ENCODE measurements at regions not wholly inside any gene's neighbourhood (a gene's known extent, or its start where the extent isn't known, plus 50 kb on each side); places are given as distances from the start of the nearest gene placed in this dataset.
"Not testable (repeated sequence)": the region's sequence is repeated elsewhere in the genome, so short reads cannot be mapped to it uniquely, and the experiment has no call there.

GRCh38 chr7:20839196-20839735, 52.6 kb upstream of the SP8 start:
- intact Hi-C loops (cut with micrococcal nuclease): no loop called here
- DNase-seq: no peak
- no peak for ATAC-seq

- DNase-seq: no peak
- intact Hi-C loops (cut with micrococcal nuclease): no loop called here
- no peak for ATAC-seq
Measured at GRCh38 chr7:20839987-20840386, 53.3 kb upstream of the SP8 start.

DNA sequence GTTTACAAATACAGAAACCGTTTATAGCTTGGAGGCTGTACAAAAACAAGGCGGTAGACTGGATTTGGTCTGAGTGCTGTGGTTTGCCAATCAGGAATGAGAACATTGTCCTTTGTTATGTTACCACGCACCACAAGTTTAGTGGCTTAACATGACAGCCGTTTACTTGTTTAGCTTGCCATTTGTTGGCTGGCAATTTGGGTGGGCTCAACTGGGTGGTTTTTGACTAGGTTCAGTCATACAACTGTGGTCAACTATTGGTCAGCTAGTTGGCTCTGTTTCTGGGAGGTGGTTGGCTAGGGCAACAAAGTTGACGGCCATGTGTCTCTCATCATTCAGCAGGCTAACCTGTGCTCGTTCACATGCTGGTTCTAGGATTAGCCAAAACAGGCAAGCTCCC, 60.1 kb upstream of the SP8 start:
- intact Hi-C loops (cut with micrococcal nuclease): no loop called here
- ATAC-seq (no peak), DNase-seq (no peak)

DNA sequence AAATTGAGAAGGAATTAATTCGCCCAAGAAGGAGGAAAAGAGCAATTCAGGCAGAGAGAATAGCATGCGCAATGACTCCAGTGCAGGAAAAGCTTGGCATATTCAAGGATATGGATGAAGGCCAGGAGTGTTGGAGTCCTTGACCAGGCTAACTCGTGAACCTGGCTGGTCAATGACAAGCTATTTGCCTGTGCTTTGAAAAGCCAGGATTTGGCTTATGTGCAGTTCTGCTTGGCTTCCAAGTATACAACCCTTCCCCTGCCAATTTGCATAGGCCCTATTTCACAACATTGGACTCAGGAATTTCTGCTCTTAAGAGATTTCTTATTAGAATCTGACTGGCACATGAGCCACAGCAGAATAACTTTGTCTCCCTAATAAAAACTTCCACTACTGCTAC, 72.3 kb upstream of the SP8 start:
- ATAC-seq (no peak), DNase-seq (no peak)
- intact Hi-C loops (cut with micrococcal nuclease): no loop called here

GRCh38 chr7:20861468-20861867, 74.8 kb upstream of the SP8 start:
- ATAC-seq (no peak), DNase-seq (no peak)
- intact Hi-C loops (cut with micrococcal nuclease): no loop called here

- ATAC-seq (no peak), DNase-seq (no peak)
- intact Hi-C loops (cut with micrococcal nuclease): no loop called here
Measured at GRCh38 chr7:20862554-20862953, 75.9 kb upstream of the SP8 start.

DNA sequence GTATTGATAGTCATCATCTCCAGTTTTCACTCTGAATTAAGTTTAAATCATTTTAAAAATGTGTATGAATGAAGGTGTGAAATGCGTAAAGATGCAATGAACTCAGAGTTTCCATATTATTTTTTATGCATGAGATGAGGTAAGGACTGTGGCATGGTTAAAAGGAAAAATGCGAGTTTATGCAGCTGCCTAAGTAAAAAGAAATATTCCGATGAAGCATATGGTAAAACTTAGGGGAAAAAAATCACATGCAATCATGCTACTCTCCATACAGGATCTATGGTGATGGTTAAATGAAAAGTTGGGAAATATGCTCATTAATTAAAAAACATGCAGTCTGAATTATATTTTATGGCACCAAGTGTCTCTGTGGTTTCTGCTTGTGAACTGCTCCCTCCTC, 77.5 kb upstream of the SP8 start:
- DNase-seq (no peak), ATAC-seq (no peak)
- intact Hi-C loops (cut with micrococcal nuclease): no loop called here

DNA sequence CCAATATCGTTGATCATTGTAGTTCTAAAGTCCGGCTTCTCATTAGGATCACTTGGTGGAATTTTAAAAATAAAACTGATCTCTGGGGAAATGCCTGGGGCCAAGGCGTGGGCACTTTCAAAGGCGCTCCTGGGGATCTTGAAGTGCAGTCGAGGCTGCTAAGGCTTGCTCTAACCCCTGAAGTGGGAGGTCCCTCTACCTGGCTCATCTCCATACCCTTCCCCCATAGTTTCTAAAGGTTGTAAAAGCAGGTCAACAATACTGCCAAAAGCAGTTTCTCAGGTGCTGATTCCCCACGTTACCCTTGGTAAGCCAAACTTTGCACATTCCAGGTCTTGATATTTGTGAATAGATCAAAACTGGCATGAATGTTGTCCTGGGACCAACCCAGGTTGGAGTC, 79.0 kb upstream of the SP8 start:
- intact Hi-C loops (cut with micrococcal nuclease): no loop called here
- ATAC-seq: no peak
- DNase-seq: no peak

DNA sequence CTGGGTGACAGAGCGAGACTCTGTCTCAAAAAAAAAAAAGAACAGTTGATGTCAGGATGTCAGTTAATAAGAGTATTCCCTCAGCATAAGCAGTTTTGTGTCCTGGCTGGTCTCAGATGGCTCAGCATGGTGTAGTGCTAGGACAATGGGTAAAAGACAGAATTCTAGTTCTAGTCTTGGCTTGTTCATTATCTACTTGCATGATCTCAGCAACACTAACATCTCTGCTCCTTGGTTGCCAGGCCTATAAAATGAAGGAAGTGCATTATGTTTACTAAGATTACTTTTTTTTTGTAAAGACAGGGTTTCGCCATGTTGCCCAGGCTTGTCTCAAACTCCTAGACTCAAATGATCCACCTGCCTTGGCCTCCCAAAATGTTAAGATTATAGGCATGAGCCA, 84.3 kb upstream of the SP8 start:
- DNase-seq: no peak
- intact Hi-C loops (cut with micrococcal nuclease): no loop called here
- no peak for ATAC-seq

- ATAC-seq: no peak
- intact Hi-C loops (cut with micrococcal nuclease): no loop called here
- no peak for DNase-seq
Measured at GRCh38 chr7:20892776-20893175, 106.1 kb upstream of the SP8 start.

DNA sequence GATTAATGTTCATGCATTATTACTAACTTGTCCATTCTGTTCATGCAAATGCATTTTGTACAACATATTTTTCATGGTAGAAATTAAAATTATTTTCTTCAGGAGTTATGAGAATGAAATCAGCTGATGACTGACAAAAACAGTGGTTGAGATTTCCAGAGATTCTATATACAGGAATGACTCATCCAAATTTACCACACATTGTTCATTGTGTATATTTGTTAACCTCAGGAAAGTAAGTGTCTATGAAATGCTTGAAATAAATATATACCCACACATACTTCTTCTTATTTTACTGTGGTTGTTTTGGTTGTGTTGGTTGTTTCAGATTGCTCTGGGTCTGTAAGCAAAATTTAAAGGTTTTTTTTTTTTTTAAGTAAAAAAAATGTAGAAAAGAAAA, 108.1 kb upstream of the SP8 start:
- DNase-seq (no peak), ATAC-seq (no peak)
- intact Hi-C loops (cut with micrococcal nuclease): no loop called here

DNA sequence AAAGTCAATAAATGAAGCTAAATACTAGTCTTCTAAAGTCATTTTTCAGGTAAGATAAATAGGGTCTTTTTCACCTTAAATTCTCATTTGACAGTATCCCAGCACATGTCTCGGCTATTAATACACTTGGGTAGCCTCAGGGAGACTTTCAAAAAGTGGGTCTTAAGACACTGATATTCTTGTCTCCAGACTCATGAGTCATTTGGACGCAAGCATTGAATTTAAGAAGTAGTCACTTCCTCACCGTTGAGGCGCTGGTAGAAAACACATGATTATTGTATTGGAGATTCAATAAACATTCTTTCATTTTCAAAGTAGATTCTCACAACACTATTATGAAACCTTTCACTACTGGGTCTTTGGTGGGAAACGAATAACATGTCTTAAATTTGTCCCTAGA, 108.9 kb upstream of the SP8 start:
- ATAC-seq (no peak), DNase-seq (no peak)
- intact Hi-C loops (cut with micrococcal nuclease): no loop called here

GRCh38 chr7:20896996-20897395, 110.3 kb upstream of the SP8 start:
- intact Hi-C loops (cut with micrococcal nuclease): no loop called here
- DNase-seq: no peak
- no peak for ATAC-seq

DNA sequence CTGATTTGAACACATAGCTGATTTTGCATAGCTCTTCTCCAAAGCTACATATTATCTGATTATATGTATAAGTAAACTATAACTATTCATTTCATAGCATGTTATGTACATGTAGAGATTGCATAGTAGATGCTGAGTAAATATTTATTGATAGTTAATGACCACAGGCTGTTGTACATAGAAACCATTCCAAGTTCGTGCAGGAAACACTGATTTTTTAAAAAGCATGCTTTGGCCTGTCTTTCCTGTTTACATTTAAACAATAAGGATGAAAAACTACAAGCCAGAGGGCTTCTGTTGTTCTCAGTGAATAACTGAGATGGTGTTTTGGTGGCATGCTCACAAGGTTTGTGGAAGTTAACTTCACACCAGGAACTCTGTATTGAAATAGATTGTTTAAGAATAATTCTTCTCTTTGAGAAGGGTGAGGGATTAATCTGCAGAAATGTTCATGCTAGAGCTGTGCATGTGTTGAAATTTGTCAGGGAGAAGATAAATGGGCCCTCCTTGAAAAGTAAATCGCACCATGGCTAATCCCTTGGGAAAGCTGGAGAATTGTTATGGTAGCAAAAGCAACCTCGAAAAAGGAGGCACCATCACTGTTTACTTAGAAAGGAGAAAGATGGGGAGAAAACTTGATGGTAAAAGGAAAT, 120.2 kb upstream of the SP8 start:
- ATAC-seq (no peak), DNase-seq (no peak)
- intact Hi-C loops (cut with micrococcal nuclease): no loop called here

DNA sequence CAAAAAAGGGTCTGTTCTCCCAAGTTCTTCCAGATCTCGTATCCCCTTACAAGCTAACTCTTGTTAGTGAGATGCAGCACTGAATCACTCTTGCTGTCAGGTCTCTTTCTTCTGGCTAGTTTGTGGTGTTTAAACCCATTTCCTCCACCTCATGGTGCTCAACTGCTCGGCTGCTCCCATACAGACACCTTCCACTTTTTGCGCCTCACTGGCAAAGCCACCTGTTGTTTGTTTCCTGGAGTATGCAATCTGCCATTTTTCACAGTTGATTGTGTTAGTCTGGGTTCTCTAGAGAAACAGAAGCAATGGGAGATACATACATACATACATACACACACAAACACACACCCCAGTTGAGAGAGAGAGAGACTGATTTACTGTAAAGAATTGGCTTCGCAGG, 124.4 kb upstream of the SP8 start:
- ATAC-seq (no peak), DNase-seq (no peak)
- intact Hi-C loops (cut with micrococcal nuclease): no loop called here

DNA sequence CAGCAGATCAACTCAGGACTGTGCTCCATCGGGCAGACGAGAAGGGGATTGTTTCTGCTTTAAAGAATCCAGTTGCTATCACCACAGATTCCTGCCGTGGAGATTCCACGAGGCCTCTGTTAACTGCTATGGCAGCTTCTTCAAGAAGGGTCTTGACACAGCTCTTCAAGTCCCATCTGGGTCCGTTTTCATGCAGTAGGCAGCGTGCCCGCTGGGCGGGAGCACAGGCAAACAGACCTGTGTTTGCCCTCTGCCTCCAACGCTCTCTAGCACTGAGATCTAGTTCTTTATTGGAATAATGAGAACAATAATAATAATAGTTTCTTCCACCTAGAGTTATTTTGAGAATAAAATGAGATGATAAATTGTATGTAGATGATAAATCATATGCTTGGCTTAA, 127.2 kb upstream of the SP8 start:
- ATAC-seq (no peak), DNase-seq (no peak)
- intact Hi-C loops (cut with micrococcal nuclease): no loop called here

DNA sequence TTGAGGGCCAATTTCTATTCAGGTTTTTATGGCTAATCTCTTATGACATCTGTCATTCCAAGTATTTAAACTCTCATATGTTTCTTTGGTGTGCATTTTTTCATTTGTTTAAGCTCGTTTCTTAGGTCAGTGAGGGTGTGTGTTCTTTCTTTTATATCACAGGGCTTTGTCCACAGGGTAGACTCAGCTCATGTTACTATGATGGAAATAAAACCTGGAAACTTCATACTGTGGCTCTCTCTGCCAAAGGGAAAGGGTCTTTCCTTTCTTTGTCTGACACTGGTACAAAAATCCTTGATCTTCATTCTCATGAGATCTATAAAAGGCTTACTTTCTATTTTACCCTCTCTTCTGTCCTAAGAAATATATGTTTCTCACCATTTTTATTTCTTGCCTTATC, 129.6 kb upstream of the SP8 start:
- intact Hi-C loops (cut with micrococcal nuclease): no loop called here
- no peak for ATAC-seq
- DNase-seq: no peak

DNA sequence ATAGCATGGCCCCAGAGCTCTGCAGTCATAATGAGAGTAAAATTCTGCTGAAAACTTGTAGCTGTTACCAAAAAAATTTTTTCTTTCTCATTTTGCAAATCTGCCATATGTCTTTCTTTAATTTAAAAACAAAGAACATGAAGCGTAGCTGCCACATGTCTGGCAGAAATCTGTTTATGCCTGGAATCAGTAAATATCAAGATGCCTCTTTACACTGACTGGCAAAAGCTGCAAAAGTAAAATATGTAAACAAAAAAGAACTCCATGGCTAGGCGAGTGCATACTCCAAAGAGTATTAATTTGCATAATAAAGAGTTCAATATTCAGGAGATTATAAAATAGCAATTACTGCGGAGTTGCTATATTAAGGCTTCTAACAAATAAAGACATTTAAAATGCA, 130.9 kb upstream of the SP8 start:
- DNase-seq (no peak), ATAC-seq (no peak)
- intact Hi-C loops (cut with micrococcal nuclease): no loop called here

- DNase-seq: no peak
- intact Hi-C loops (cut with micrococcal nuclease): no loop called here
- ATAC-seq: no peak
Measured at GRCh38 chr7:20918156-20918555, 131.5 kb upstream of the SP8 start.

DNA sequence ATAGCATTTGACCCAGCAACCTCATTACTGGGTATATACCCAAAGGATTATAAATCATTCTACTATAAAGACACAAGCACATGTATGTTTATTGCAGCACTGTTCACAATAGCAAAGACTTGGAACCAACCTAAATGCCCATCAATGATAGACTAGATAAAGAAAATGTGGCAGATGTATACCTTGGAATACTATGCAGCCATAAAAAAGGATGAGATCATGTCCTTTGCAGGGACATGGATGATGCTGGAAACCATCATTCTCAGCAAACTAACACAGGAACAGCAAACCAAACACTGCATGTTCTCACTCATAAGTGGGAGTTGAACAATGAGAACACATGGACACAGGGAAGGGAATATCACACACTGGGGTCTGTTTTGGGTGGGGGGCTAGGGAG, 140.5 kb upstream of the SP8 start:
- intact Hi-C loops (cut with micrococcal nuclease); ATAC-seq; DNase-seq: not testable (repeated sequence)

DNA sequence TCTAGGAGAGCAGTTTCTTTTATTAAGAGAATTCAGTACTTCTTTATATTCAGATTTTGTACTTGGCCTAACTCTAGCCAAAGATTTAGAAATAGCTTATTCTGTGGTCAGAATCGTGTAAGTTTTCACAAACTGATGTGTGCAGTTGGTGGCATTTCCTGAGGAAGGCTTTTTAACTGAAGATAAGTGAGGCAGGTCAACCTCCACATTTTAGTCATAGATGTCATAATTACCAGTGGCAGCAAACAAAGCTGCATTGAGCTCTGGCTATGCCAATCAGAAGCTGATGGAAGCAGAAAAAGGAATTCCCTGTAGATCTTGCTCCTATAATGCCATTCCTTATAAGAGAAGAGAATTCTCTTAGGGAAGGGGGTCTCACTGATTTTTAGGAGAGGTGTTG, 141.3 kb upstream of the SP8 start:
- ATAC-seq (no peak), DNase-seq (no peak)
- intact Hi-C loops (cut with micrococcal nuclease): no loop called here

GRCh38 chr7:20929199-20929598, 142.5 kb upstream of the SP8 start:
- ATAC-seq (no peak), DNase-seq (no peak)
- intact Hi-C loops (cut with micrococcal nuclease): no loop called here
